Karpas-422 (cell line): ENCODE measurements at regions not wholly inside any gene's neighbourhood (a gene's known extent, or its start where the extent isn't known, plus 50 kb on each side); places are given as distances from the start of the nearest gene placed in this dataset.

Experiments
- DNase-seq: peaks from one replicate; pipeline ENCODE4 v3.0.0-alpha.2; 2015
- H2AFZ ChIP-seq: fragments of 200-600 bp; sonication (generic); 2 replicates; pipeline ENCODE4 v1.6.1; 2014; ENCODE audit warnings: antibody characterized with exemption, low read length, mixed read lengths
- H3K27ac ChIP-seq: fragments of 200-600 bp; sonication (generic); 2 replicates; pipeline ENCODE4 v1.5.1; 2014; ENCODE audit warnings: mild to moderate bottlenecking, low read length, moderate library complexity
- H3K27me3 ChIP-seq: fragments of 200-600 bp; sonication (generic); 2 replicates; pipeline ENCODE4 v1.6.1; 2014; ENCODE audit warnings: low read length, mixed read lengths
- H3K36me3 ChIP-seq: fragments of 200-600 bp; sonication (generic); 2 replicates; pipeline ENCODE4 v1.6.1; 2014; ENCODE audit warnings: low read length, mixed read lengths; ENCODE audit not compliant: insufficient read depth
- H3K4me1 ChIP-seq: fragments of 200-600 bp; sonication (generic); 2 replicates; pipeline ENCODE4 v1.6.1; 2014; ENCODE audit warnings: mild to moderate bottlenecking, low read length, mixed read lengths
- H3K4me2 ChIP-seq: fragments of 200-600 bp; sonication (generic); 2 replicates; pipeline ENCODE4 v1.6.1; 2014; ENCODE audit warnings: low read length, low read depth, mild to moderate bottlenecking; ENCODE audit not compliant: poor library complexity, severe bottlenecking
- H3K4me3 ChIP-seq: fragments of 200-600 bp; sonication (generic); 2 replicates; pipeline ENCODE4 v1.5.1; 2014; ENCODE audit warnings: mild to moderate bottlenecking, antibody characterized with exemption, low read length, mixed read lengths
- H3K79me2 ChIP-seq: fragments of 200-600 bp; sonication (generic); 2 replicates; pipeline ENCODE4 v1.6.1; 2014; ENCODE audit warnings: mild to moderate bottlenecking, low read length, mixed read lengths
- H3K9ac ChIP-seq: fragments of 200-600 bp; sonication (generic); 2 replicates; pipeline ENCODE4 v1.6.0; 2014; ENCODE audit warnings: low read length
- H3K9me2 ChIP-seq: fragments of 200-600 bp; sonication (generic), shearing (Covaris generic); replicated peaks from 2 replicates; pipeline ENCODE4 v1.6.0; 2014; ENCODE audit warnings: mild to moderate bottlenecking, low read length, moderate library complexity; ENCODE audit not compliant: insufficient read depth
- H3K9me3 ChIP-seq: fragments of 300-700, 200-600 bp; sonication (generic); 2 replicates; pipeline ENCODE4 v1.6.1; 2014; ENCODE audit warnings: low read length, mixed read lengths
- H4K20me1 ChIP-seq: fragments of 200-600 bp; sonication (generic); 2 replicates; pipeline ENCODE4 v1.6.1; 2014; ENCODE audit warnings: mild to moderate bottlenecking, antibody characterized with exemption, low read length, low read depth; ENCODE audit not compliant: insufficient read depth

- H3K79me2 ChIP-seq, result no peaks in the 10 kb centered on the region
- H3K36me3 ChIP-seq, result no peaks in the 10 kb centered on the region
- peaks cover 15% of the 10 kb centered on the region for H3K9me3 ChIP-seq
- H3K27me3 ChIP-seq, result no peaks in the 10 kb centered on the region
- no peaks in the 10 kb centered on the region for H4K20me1 ChIP-seq
- H3K4me3 ChIP-seq, result no peak overlapping the region
- no peaks in the 10 kb centered on the region for H3K4me1 ChIP-seq
- no peak overlapping the region for H3K9ac ChIP-seq
- no peak for DNase-seq
- H3K4me2 ChIP-seq, result no peak overlapping the region
- no peak overlapping the region for H2AFZ ChIP-seq
- no peaks in the 10 kb centered on the region for H3K9me2 ChIP-seq
- no peak overlapping the region for H3K27ac ChIP-seq
These were observed 188.3 kb downstream of the NRIP1 start for GRCh38 chr21:14876524-14876840.

DNA sequence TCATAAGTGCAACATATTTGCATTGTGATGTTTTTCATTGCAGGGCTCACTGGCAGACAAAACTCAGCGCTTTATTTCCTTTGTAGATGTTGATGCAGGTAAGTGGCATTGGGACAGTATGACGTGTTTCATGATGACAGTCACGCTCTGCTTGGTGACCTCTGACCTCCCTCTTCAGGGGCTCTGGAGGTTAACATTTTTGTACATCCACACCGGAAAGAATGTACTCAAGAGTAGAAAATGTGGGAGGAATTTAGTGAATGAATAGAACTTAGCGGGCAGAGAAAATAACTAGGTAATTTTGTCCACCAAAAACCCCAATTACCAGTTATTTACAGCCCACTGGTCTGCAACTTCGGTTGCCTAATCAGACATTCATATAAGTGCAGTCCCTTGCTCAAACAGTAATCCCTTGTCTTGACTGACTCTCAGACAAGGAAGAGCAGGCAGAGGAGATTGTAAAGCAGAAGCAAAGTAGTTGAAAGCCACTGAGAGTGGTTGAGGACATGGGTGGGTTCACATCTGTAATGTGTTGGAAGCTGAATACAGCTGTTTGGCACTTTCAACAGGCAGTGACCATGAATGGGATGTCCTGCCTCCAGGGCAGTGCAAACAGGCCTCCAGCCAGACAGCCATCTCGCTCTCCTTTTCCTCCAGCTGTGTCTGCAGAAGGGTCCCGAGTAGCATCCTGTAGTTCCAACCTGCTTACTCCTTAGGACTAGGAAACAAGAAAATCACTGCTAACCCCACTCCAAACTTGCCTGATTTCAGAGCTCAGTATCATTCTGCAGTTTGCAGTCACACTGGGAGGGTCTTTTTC is 188.9 kb downstream of the NRIP1 start:
- no peaks in the 10 kb centered on the region for H3K79me2 ChIP-seq
- H3K27me3 ChIP-seq, result no peaks in the 10 kb centered on the region
- no peaks in the 10 kb centered on the region for H3K9me2 ChIP-seq
- H3K36me3 ChIP-seq, result no peaks in the 10 kb centered on the region
- no peak overlapping the region for H3K27ac ChIP-seq
- H3K4me2 ChIP-seq, result no peak overlapping the region
- DNase-seq, result no peak
- no peaks in the 10 kb centered on the region for H4K20me1 ChIP-seq
- peaks cover 15% of the 10 kb centered on the region for H3K9me3 ChIP-seq
- no peak overlapping the region for H3K4me3 ChIP-seq
- no peaks in the 10 kb centered on the region for H3K4me1 ChIP-seq
- H3K9ac ChIP-seq, result no peak overlapping the region
- H2AFZ ChIP-seq, result no peak overlapping the region

DNA sequence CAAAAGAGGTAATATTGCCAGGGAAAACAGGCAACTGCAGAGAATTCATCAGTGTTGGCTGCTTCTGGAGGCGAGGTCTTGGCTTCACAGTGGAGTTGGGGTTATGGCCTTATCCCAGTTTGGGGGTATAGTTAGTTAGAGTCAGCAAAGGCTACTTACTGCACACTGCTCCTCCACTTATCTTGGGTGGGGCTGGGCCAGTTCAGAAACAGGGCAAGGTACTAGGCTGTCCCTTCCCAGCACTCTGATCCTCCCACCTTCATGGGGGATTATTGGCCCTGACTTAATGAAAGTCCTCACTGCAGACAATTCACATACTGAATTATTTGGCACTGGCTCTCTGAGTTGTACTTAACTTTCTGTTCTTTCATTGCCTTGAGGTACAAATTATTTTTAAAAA is 189.6 kb downstream of the NRIP1 start:
- no peak overlapping the region for H3K4me2 ChIP-seq
- no peaks in the 10 kb centered on the region for H3K36me3 ChIP-seq
- 0 out of 2 replicates have a peak, but pooled peaks cover 2% of the 10 kb centered on the region for H3K4me1 ChIP-seq
- H2AFZ ChIP-seq, result no peak overlapping the region
- no peaks in the 10 kb centered on the region for H3K9me2 ChIP-seq
- no peaks in the 10 kb centered on the region for H4K20me1 ChIP-seq
- H3K27me3 ChIP-seq, result no peaks in the 10 kb centered on the region
- no peak overlapping the region for H3K4me3 ChIP-seq
- no peak for DNase-seq
- no peak overlapping the region for H3K27ac ChIP-seq
- peaks cover 15% of the 10 kb centered on the region for H3K9me3 ChIP-seq
- H3K79me2 ChIP-seq, result no peaks in the 10 kb centered on the region
- H3K9ac ChIP-seq, result no peak overlapping the region

DNA sequence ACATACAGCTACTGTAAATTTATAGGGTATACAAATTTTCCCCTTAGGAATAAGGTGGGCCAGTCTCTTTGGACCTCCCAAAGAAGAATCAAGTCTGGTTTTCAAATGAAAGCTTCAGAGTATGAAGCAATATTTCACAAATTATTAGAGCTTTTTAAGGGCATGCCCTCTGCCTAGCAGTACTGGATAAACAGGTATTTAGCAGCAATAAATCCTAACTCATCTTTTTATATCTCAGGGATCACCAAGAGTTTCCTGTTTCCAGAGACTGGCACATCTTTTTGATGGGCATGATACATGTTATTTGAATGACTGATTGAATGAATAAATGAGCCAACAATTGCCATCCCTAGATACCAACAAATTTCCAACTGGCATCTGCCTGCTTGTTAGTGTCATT is 190.4 kb downstream of the NRIP1 start:
- no peaks in the 10 kb centered on the region for H3K36me3 ChIP-seq
- no peaks in the 10 kb centered on the region for H3K9me2 ChIP-seq
- no peaks in the 10 kb centered on the region for H4K20me1 ChIP-seq
- H3K27me3 ChIP-seq, result no peaks in the 10 kb centered on the region
- no peak overlapping the region for H2AFZ ChIP-seq
- H3K9me3 ChIP-seq, result peaks cover 9% of the 10 kb centered on the region
- no peak overlapping the region for H3K4me3 ChIP-seq
- no peak overlapping the region for H3K9ac ChIP-seq
- H3K4me1 ChIP-seq, result 0 out of 2 replicates have a peak, but pooled peaks cover 3% of the 10 kb centered on the region
- no peaks in the 10 kb centered on the region for H3K79me2 ChIP-seq
- H3K27ac ChIP-seq, result no peak overlapping the region
- no peak overlapping the region for H3K4me2 ChIP-seq
- DNase-seq, result no peak

- DNase-seq, result no peak
- H3K9ac ChIP-seq, result no peak overlapping the region
- no peaks in the 10 kb centered on the region for H3K79me2 ChIP-seq
- no peaks in the 10 kb centered on the region for H3K9me2 ChIP-seq
- H3K4me1 ChIP-seq, result 0 out of 2 replicates have a peak, but pooled peaks cover 3% of the 10 kb centered on the region
- no peaks in the 10 kb centered on the region for H3K36me3 ChIP-seq
- H3K4me2 ChIP-seq, result no peak overlapping the region
- no peak overlapping the region for H2AFZ ChIP-seq
- no peak overlapping the region for H3K4me3 ChIP-seq
- no peaks in the 10 kb centered on the region for H4K20me1 ChIP-seq
- peaks cover 9% of the 10 kb centered on the region for H3K9me3 ChIP-seq
- no peaks in the 10 kb centered on the region for H3K27me3 ChIP-seq
- H3K27ac ChIP-seq, result no peak overlapping the region
These were observed 192.9 kb downstream of the NRIP1 start for GRCh38 chr21:14871861-14872260.

- no peaks in the 10 kb centered on the region for H4K20me1 ChIP-seq
- H3K27ac ChIP-seq, result no peak overlapping the region
- no peaks in the 10 kb centered on the region for H3K36me3 ChIP-seq
- H2AFZ ChIP-seq, result no peak overlapping the region
- H3K4me2 ChIP-seq, result no peak overlapping the region
- no peaks in the 10 kb centered on the region for H3K9me2 ChIP-seq
- H3K9me3 ChIP-seq, result peaks cover 4% of the 10 kb centered on the region; the same call in 1 of the 2 replicates
- no peaks in the 10 kb centered on the region for H3K79me2 ChIP-seq
- no peak for DNase-seq
- H3K9ac ChIP-seq, result no peak overlapping the region
- H3K27me3 ChIP-seq, result no peaks in the 10 kb centered on the region
- H3K4me1 ChIP-seq, result 0 out of 2 replicates have a peak, but pooled peaks cover 3% of the 10 kb centered on the region
- no peak overlapping the region for H3K4me3 ChIP-seq
These were observed 194.0 kb downstream of the NRIP1 start for GRCh38 chr21:14870853-14871149.

- Histone ChIP-seq H3K4me2 (no peak overlapping the region), H3K79me2 (no peaks in the 10 kb centered on the region), H3K9ac (no peak overlapping the region), H3K36me3 (no peaks in the 10 kb centered on the region), H3K27me3 (no peaks in the 10 kb centered on the region), H3K9me2 (no peaks in the 10 kb centered on the region), H3K4me1 (0 out of 2 replicates have a peak, but pooled peaks cover 3% of the 10 kb centered on the region), H3K4me3 (no peak overlapping the region), H2AFZ (no peak overlapping the region), H3K27ac (no peak overlapping the region), H3K9me3 (0 out of 2 replicates have a peak, but pooled peaks cover 2% of the 10 kb centered on the region), H4K20me1 (no peaks in the 10 kb centered on the region)
- DNase-seq, result no peak
These were observed 194.6 kb downstream of the NRIP1 start for GRCh38 chr21:14869984-14870852.
